B cell (primary cell): ENCODE measurements at regions not wholly inside any gene's neighbourhood (a gene's known extent, or its start where the extent isn't known, plus 50 kb on each side); places are given as distances from the start of the nearest gene placed in this dataset.

Experiments used
- ATAC-seq: fragments of 200-7000 bp; cut with Tn5 transposase; one replicate; pipeline ENCODE4 v1.10.0; 2021; ENCODE audit warnings: low read depth, mild to moderate bottlenecking, moderate number of reproducible peaks, moderate library complexity
- CTCF ChIA-PET: fragments of 350-600 bp; sonication (Branson Sonifier 250); formaldehyde crosslinking; loops from one replicate; lab custom pipeline; 2021; ENCODE audit warnings: antibody characterized with exemption, inconsistent platforms; lab: Charles Lee
- POLR2A ChIA-PET: fragments of 350-600 bp; sonication (Branson Sonifier 250); formaldehyde crosslinking; loops from one replicate; lab custom pipeline; 2021; ENCODE audit warnings: antibody characterized with exemption; lab: Charles Lee
- DNase-seq: peaks from one replicate; pipeline ENCODE4 v3.0.0; 2013
- H2AFZ ChIP-seq: 2 replicates; pipeline ENCODE4 v1.6.1; 2012; ENCODE audit warnings: mild to moderate bottlenecking, low read depth, low read length; ENCODE audit not compliant: insufficient read depth, poor library complexity, severe bottlenecking
- H3K27ac ChIP-seq, 2 donors: 1 replicate in 1 of 2; 2 replicates in 1 of 2; pipeline ENCODE4 v1.5.1; 2012 to 2013; ENCODE audit warnings: low read length in 2 of 2, mild to moderate bottlenecking in 2 of 2, moderate library complexity in 1 of 2
- H3K27me3 ChIP-seq, 4 experiments: fragments of 200-600 bp in 1 of 4; sonication (generic) in 1 of 4; replicated peaks in 1 of 4; 1 replicate in 2 of 4; 2 replicates in 2 of 4; pipeline versions ENCODE4 v1.6.1 to v1.7.0; 2013 to 2016; ENCODE audit warnings: low read length in 3 of 4, mild to moderate bottlenecking in 2 of 4, mixed read lengths in 1 of 4, moderate library complexity in 1 of 4; ENCODE audit not compliant: insufficient read depth in 4 of 4, control insufficient read depth in 3 of 4; ENCODE audit errors: control extremely low read depth in 1 of 4
- H3K36me3 ChIP-seq, 2 experiments: replicated peaks in 1 of 2; 1 replicate in 1 of 2; 2 replicates in 1 of 2; pipeline versions ENCODE4 v1.6.1 to v1.7.1; 2013; ENCODE audit warnings: low read length in 1 of 2; ENCODE audit not compliant: insufficient read depth in 2 of 2, control insufficient read depth in 1 of 2; ENCODE audit errors: control extremely low read depth in 1 of 2, extremely low read depth in 1 of 2
- H3K4me1 ChIP-seq, 2 donors: fragments of 200-600 bp in 1 of 2; sonication (generic) in 1 of 2; 1 replicate in 1 of 2; 2 replicates in 1 of 2; pipeline versions ENCODE4 v1.5.1 to v1.6.1; 2013 to 2017; ENCODE audit warnings: low read length in 2 of 2; ENCODE audit not compliant: control insufficient read depth in 2 of 2, insufficient read depth in 2 of 2
- H3K4me2 ChIP-seq: replicated peaks from 2 replicates; pipeline ENCODE3; 2012; ENCODE audit warnings: mild to moderate bottlenecking, low read depth, low read length; ENCODE audit not compliant: poor library complexity, severe bottlenecking
- H3K4me3 ChIP-seq, 5 experiments: fragments of 200-600 bp in 1 of 5; sonication (generic) in 1 of 5; 1 replicate in 3 of 5; 2 replicates in 2 of 5; pipeline versions ENCODE4 v1.5.1 to v1.7.0; 2011 to 2016; ENCODE audit warnings: low read length in 4 of 5, mild to moderate bottlenecking in 4 of 5, low read depth in 2 of 5, control low read depth in 1 of 5, moderate library complexity in 1 of 5; ENCODE audit not compliant: insufficient read depth in 1 of 5; ENCODE audit errors: control extremely low read depth in 1 of 5, extremely low read depth in 1 of 5
- H3K79me2 ChIP-seq: fragments of 200-600 bp; sonication (generic); one replicate; pipeline ENCODE4 v1.6.0; 2016; ENCODE audit warnings: low read length; ENCODE audit not compliant: control insufficient read depth, insufficient read depth
- H3K9ac ChIP-seq: fragments of 200-600 bp; sonication (generic); 2 replicates; pipeline ENCODE4 v1.6.1; 2017; ENCODE audit warnings: mild to moderate bottlenecking, low read length, moderate library complexity
- H3K9me3 ChIP-seq, 3 donors: one replicate each; pipeline versions ENCODE4 v1.6.1 to v1.7.1; 2013; ENCODE audit warnings: low read length in 2 of 3; ENCODE audit not compliant: control insufficient read depth in 2 of 3, insufficient read depth in 1 of 3; ENCODE audit errors: control extremely low read depth in 1 of 3
- H4K20me1 ChIP-seq: 2 replicates; pipeline ENCODE4 v1.6.0; 2012; ENCODE audit warnings: mild to moderate bottlenecking, low read length; ENCODE audit not compliant: insufficient read depth, control insufficient read depth, poor library complexity, severe bottlenecking
- H3K27ac Mint-ChIP-seq: one replicate; pipeline ENCODE4 v1.8.0; 2021; ENCODE audit warnings: mixed read lengths
- H3K27me3 Mint-ChIP-seq: one replicate; pipeline ENCODE4 v1.8.0; 2021; ENCODE audit warnings: mixed read lengths
- H3K4me1 Mint-ChIP-seq: one replicate; pipeline ENCODE4 v1.8.0; 2021; ENCODE audit warnings: mixed read lengths
- H3K4me3 Mint-ChIP-seq: one replicate; pipeline ENCODE4 v1.8.0; 2021; ENCODE audit warnings: mixed read lengths
- H3K9me3 Mint-ChIP-seq: one replicate; pipeline ENCODE4 v1.8.0; 2022; ENCODE audit warnings: mixed read lengths; ENCODE audit not compliant: insufficient read depth
- EZH2 ChIP-seq: IDR thresholded peaks from 2 replicates; pipeline ENCODE4 v1.6.1; 2012; ENCODE audit warnings: borderline replicate concordance, low read depth, mild to moderate bottlenecking, moderate library complexity, low read length; ENCODE audit not compliant: insufficient read depth, poor library complexity, severe bottlenecking
- WGBS: methylation state at CpG from one replicate; pipeline ENCODE4 v1.1.5; 2013; ENCODE audit warnings: missing lambda C conversion rate; ENCODE audit not compliant: insufficient coverage; 5-methylcytosine and 5-hydroxymethylcytosine counted together
- intact Hi-C: fragments of 100-400 bp; cut with micrococcal nuclease; formaldehyde crosslinking; loops from one replicate; pipeline ENCODE4 v1.10.0; 2022
- TF ChIP-seq, protein P1 (sequence below): fragments of 200-600 bp; IDR thresholded peaks from one replicate; pipeline ENCODE4 v1.8.0; 2022; ENCODE audit warnings: antibody characterized with exemption, mild to moderate bottlenecking

DNA sequence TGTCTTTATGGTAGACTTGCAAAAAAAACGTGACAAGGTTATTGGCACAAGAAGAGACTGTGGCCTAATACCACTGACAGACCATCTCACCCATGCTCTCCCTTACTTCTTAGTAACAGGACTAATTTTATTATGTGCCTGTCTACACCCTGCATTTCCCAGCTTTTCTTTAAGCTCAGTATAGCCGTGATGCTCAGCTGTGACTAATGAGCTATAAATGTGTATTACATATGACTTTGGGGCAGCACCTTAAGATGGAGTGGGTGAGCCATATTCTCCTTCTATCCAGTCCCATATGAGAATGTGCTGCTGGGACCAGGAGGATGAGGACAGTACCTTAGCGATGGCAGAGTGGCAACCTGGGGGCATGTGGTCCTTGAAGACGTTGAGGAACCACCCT, 293.5 kb downstream of the RNF144A start:
- H3K9ac ChIP-seq: no peak overlapping the region
- POLR2A ChIA-PET: no interaction called here
- Mint-ChIP-seq H3K9me3 (no peaks in the 10 kb centered on the region), H3K27ac (no peak overlapping the region), H3K4me1 (no peaks in the 10 kb centered on the region), H3K27me3 (no peaks in the 10 kb centered on the region), H3K4me3 (no peak overlapping the region)
- H3K4me2 ChIP-seq: no peak overlapping the region
- H2AFZ ChIP-seq: no peak overlapping the region
- intact Hi-C loops: no loop called here
- ATAC-seq (no peak), DNase-seq (no peak)
- no peaks in the 10 kb centered on the region for H4K20me1 ChIP-seq
- H3K27ac ChIP-seq: no peak overlapping the region
- no peaks in the 10 kb centered on the region for H3K36me3 ChIP-seq
- H3K27me3 ChIP-seq: no peaks in the 10 kb centered on the region
- no peak for TF ChIP-seq EZH2
- TF ChIP-seq, protein P1, sequence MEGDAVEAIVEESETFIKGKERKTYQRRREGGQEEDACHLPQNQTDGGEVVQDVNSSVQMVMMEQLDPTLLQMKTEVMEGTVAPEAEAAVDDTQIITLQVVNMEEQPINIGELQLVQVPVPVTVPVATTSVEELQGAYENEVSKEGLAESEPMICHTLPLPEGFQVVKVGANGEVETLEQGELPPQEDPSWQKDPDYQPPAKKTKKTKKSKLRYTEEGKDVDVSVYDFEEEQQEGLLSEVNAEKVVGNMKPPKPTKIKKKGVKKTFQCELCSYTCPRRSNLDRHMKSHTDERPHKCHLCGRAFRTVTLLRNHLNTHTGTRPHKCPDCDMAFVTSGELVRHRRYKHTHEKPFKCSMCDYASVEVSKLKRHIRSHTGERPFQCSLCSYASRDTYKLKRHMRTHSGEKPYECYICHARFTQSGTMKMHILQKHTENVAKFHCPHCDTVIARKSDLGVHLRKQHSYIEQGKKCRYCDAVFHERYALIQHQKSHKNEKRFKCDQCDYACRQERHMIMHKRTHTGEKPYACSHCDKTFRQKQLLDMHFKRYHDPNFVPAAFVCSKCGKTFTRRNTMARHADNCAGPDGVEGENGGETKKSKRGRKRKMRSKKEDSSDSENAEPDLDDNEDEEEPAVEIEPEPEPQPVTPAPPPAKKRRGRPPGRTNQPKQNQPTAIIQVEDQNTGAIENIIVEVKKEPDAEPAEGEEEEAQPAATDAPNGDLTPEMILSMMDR: no peak
- no peaks in the 10 kb centered on the region for H3K9me3 ChIP-seq
- no peaks in the 10 kb centered on the region for H3K79me2 ChIP-seq
- no peak overlapping the region for H3K4me3 ChIP-seq
- H3K4me1 ChIP-seq: no peaks in the 10 kb centered on the region
- 63% methylated on average over 2 of the region's 4 CpGs for WGBS
- CTCF ChIA-PET: no interaction called here

GRCh38 chr2:7225848-7226247, 308.6 kb downstream of the RNF144A start:
- Histone ChIP-seq H3K9ac (no peak overlapping the region), H3K36me3 (no peaks in the 10 kb centered on the region), H3K4me1 (no peaks in the 10 kb centered on the region), H4K20me1 (no peaks in the 10 kb centered on the region), H2AFZ (no peak overlapping the region), H3K27ac (no peak overlapping the region), H3K27me3 (no peaks in the 10 kb centered on the region), H3K9me3 (peaks cover 0 to 3% (median 0%) of the 10 kb centered on the region in 3 donors), H3K4me3 (no peak overlapping the region), H3K79me2 (no peaks in the 10 kb centered on the region), H3K4me2 (no peak overlapping the region)
- CTCF ChIA-PET: no interaction called here
- Mint-ChIP-seq H3K27me3 (no peaks in the 10 kb centered on the region), H3K4me1 (no peaks in the 10 kb centered on the region), H3K27ac (no peak overlapping the region), H3K9me3 (peaks cover 5% of the 10 kb centered on the region), H3K4me3 (no peak overlapping the region)
- TF ChIP-seq EZH2: no peak
- TF ChIP-seq, protein P1: no peak
- ATAC-seq (no peak), DNase-seq (no peak)
- no CpG with 5 or more reads among the region's 1 CpG for WGBS
- intact Hi-C loops: no loop called here
- POLR2A ChIA-PET: no interaction called here
